ENCODE measurements at regions not wholly inside any gene's neighbourhood (a gene's known extent, or its start where the extent isn't known, plus 50 kb on each side); places are given as distances from the start of the nearest gene placed in this dataset.
"Not testable (repeated sequence)": the region's sequence is repeated elsewhere in the genome, so short reads cannot be mapped to it uniquely, and the experiment has no call there.

- peak; percentile 42 for DNase-seq (ENCODE audit: low read depth)
- in situ Hi-C loops (cut with HindIII; ENCODE audit: low pct_unique_long_range_greater_than_20kb, low sequenced_read_pairs) = no loop called here
These were observed 712.1 kb upstream of the IGFBP3 start for GRCh38 chr7:46633200-46633599.

GRCh38 chr7:46630031-46630430 is 709.0 kb upstream of the IGFBP3 start:
- in situ Hi-C loops (cut with HindIII; ENCODE audit: low pct_unique_long_range_greater_than_20kb, low sequenced_read_pairs) = no loop called here
- DNase-seq (ENCODE audit: low read depth) = no peak

GRCh38 chr7:46628389-46628788 is 707.3 kb upstream of the IGFBP3 start:
- DNase-seq (ENCODE audit: low read depth) = no peak
- in situ Hi-C loops (cut with HindIII; ENCODE audit: low pct_unique_long_range_greater_than_20kb, low sequenced_read_pairs) = no loop called here

GRCh38 chr7:46626691-46627310 is 705.7 kb upstream of the IGFBP3 start:
- no peak for DNase-seq (ENCODE audit: low read depth)
- in situ Hi-C loops (cut with HindIII; ENCODE audit: low pct_unique_long_range_greater_than_20kb, low sequenced_read_pairs) = no loop called here

- in situ Hi-C loops (cut with HindIII; ENCODE audit: low pct_unique_long_range_greater_than_20kb, low sequenced_read_pairs) = no loop called here
- no peak for DNase-seq (ENCODE audit: low read depth)
These were observed 705.2 kb upstream of the IGFBP3 start for GRCh38 chr7:46626261-46626660.

- in situ Hi-C loops (cut with HindIII; ENCODE audit: low pct_unique_long_range_greater_than_20kb, low sequenced_read_pairs) = no loop called here
- no peak for DNase-seq (ENCODE audit: low read depth)
These were observed 704.0 kb upstream of the IGFBP3 start for GRCh38 chr7:46625032-46625431.

GRCh38 chr7:46622251-46622650 is 701.2 kb upstream of the IGFBP3 start:
- no peak for DNase-seq (ENCODE audit: low read depth)

GRCh38 chr7:46619723-46620310 is 698.7 kb upstream of the IGFBP3 start:
- no peak for DNase-seq (ENCODE audit: low read depth)
- in situ Hi-C loops (cut with HindIII; ENCODE audit: low pct_unique_long_range_greater_than_20kb, low sequenced_read_pairs) = no loop called here

More at GRCh38 chr7:46622251-46622650, 701.2 kb upstream of the IGFBP3 start:
- in situ Hi-C loops (cut with HindIII; ENCODE audit: low pct_unique_long_range_greater_than_20kb, low sequenced_read_pairs) = no loop called here

- peak; percentile 5 for DNase-seq (ENCODE audit: low read depth)
- in situ Hi-C loops (cut with HindIII; ENCODE audit: low pct_unique_long_range_greater_than_20kb, low sequenced_read_pairs) = no loop called here
These were observed 695.6 kb upstream of the IGFBP3 start for GRCh38 chr7:46616636-46617035.

GRCh38 chr7:46613551-46613950 is 692.5 kb upstream of the IGFBP3 start:
- no peak for DNase-seq (ENCODE audit: low read depth)
- in situ Hi-C loops (cut with HindIII; ENCODE audit: low pct_unique_long_range_greater_than_20kb, low sequenced_read_pairs) = no loop called here

GRCh38 chr7:46613116-46613515 is 692.0 kb upstream of the IGFBP3 start:
- DNase-seq (ENCODE audit: low read depth) = no peak
- in situ Hi-C loops (cut with HindIII; ENCODE audit: low pct_unique_long_range_greater_than_20kb, low sequenced_read_pairs) = no loop called here

- DNase-seq (ENCODE audit: low read depth) = no peak
- in situ Hi-C loops (cut with HindIII; ENCODE audit: low pct_unique_long_range_greater_than_20kb, low sequenced_read_pairs) = no loop called here
These were observed 690.4 kb upstream of the IGFBP3 start for GRCh38 chr7:46611508-46611907.

- in situ Hi-C loops (cut with HindIII; ENCODE audit: low pct_unique_long_range_greater_than_20kb, low sequenced_read_pairs) = no loop called here
- DNase-seq (ENCODE audit: low read depth) = no peak
These were observed 689.7 kb upstream of the IGFBP3 start for GRCh38 chr7:46610746-46611145.

- in situ Hi-C loops (cut with HindIII; ENCODE audit: low pct_unique_long_range_greater_than_20kb, low sequenced_read_pairs) = no loop called here
- DNase-seq (ENCODE audit: low read depth) = no peak
These were observed 686.1 kb upstream of the IGFBP3 start for GRCh38 chr7:46607176-46607575.

GRCh38 chr7:46606761-46607160 is 685.7 kb upstream of the IGFBP3 start:
- in situ Hi-C loops (cut with HindIII; ENCODE audit: low pct_unique_long_range_greater_than_20kb, low sequenced_read_pairs) = no loop called here
- no peak for DNase-seq (ENCODE audit: low read depth)

GRCh38 chr7:46604241-46604661 is 683.2 kb upstream of the IGFBP3 start:
- DNase-seq (ENCODE audit: low read depth) = no peak
- in situ Hi-C loops (cut with HindIII; ENCODE audit: low pct_unique_long_range_greater_than_20kb, low sequenced_read_pairs) = no loop called here

GRCh38 chr7:46603780-46604179 is 682.7 kb upstream of the IGFBP3 start:
- no peak for DNase-seq (ENCODE audit: low read depth)
- in situ Hi-C loops (cut with HindIII; ENCODE audit: low pct_unique_long_range_greater_than_20kb, low sequenced_read_pairs) = no loop called here

GRCh38 chr7:46603296-46603752 is 682.3 kb upstream of the IGFBP3 start:
- no peak for DNase-seq (ENCODE audit: low read depth)
- in situ Hi-C loops (cut with HindIII; ENCODE audit: low pct_unique_long_range_greater_than_20kb, low sequenced_read_pairs) = no loop called here

GRCh38 chr7:46600340-46600739 is 679.3 kb upstream of the IGFBP3 start:
- DNase-seq (ENCODE audit: low read depth) = no peak
- in situ Hi-C loops (cut with HindIII; ENCODE audit: low pct_unique_long_range_greater_than_20kb, low sequenced_read_pairs) = no loop called here

GRCh38 chr7:46594831-46595230 is 673.8 kb upstream of the IGFBP3 start:
- in situ Hi-C loops (cut with HindIII; ENCODE audit: low pct_unique_long_range_greater_than_20kb, low sequenced_read_pairs); DNase-seq (ENCODE audit: low read depth): not testable (repeated sequence)

Data from Caki2 (cell line).